ENCODE measurements at regions not wholly inside any gene's neighbourhood (a gene's known extent, or its start where the extent isn't known, plus 50 kb on each side); places are given as distances from the start of the nearest gene placed in this dataset.

- TF ChIP-seq CTCF (IDR thresholded peaks at IDR 0.05) (no peak), POLR2A (IDR thresholded peaks at IDR 0.05) (no peak), EP300 (IDR thresholded peaks at IDR 0.05) (no peak)
Measured at GRCh38 chr4:14928035-14928434, 74.2 kb upstream of the CPEB2 start.

Measured in tibial nerve (tissue), 4 donors.